WTC11 (cell line): ENCODE measurements at regions not wholly inside any gene's neighbourhood (a gene's known extent, or its start where the extent isn't known, plus 50 kb on each side); places are given as distances from the start of the nearest gene placed in this dataset.

Experiments
- E2F1 ChIP-seq: sonication (generic); formaldehyde crosslinking; IDR thresholded peaks from 2 replicates; pipeline ENCODE4 v1.8.0; 2022; ENCODE audit warnings: mild to moderate bottlenecking, missing genetic modification reagents
- E2F5 ChIP-seq: sonication (generic); formaldehyde crosslinking; IDR thresholded peaks from 2 replicates; pipeline ENCODE4 v1.8.1; 2022; ENCODE audit warnings: mild to moderate bottlenecking, moderate library complexity, missing genetic modification reagents
- ETV6 ChIP-seq: sonication (generic); formaldehyde crosslinking; IDR thresholded peaks from 2 replicates; pipeline ENCODE4 v1.8.1; 2022; ENCODE audit warnings: mild to moderate bottlenecking, missing genetic modification reagents
- FOXP1 ChIP-seq: sonication (generic); formaldehyde crosslinking; IDR thresholded peaks from 2 replicates; pipeline ENCODE4 v1.8.0; 2022; ENCODE audit warnings: missing genetic modification reagents, mild to moderate bottlenecking, moderate library complexity, borderline replicate concordance
- HMGA2 ChIP-seq: fragments of 250-450 bp; sonication (Bioruptor Pico); IDR thresholded peaks from 2 replicates; pipeline ENCODE4 v1.4.0; 2021; ENCODE audit warnings: mild to moderate bottlenecking, moderate library complexity
- MLX ChIP-seq: sonication (generic); formaldehyde crosslinking; IDR thresholded peaks from 2 replicates; pipeline ENCODE4 v1.8.1; 2023; ENCODE audit warnings: mild to moderate bottlenecking, missing genetic modification reagents, moderate library complexity
- NR1H2 ChIP-seq: sonication (generic); formaldehyde crosslinking; IDR thresholded peaks from 2 replicates; pipeline ENCODE4 v1.9.0; 2021; ENCODE audit warnings: mild to moderate bottlenecking, moderate library complexity, missing genetic modification reagents
- RELA ChIP-seq: sonication (generic); formaldehyde crosslinking; IDR thresholded peaks from 2 replicates; pipeline ENCODE4 v1.8.1; 2022; ENCODE audit warnings: missing genetic modification reagents, mild to moderate bottlenecking, borderline replicate concordance
- TEAD4 ChIP-seq: sonication (generic); formaldehyde crosslinking; IDR thresholded peaks from 2 replicates; pipeline ENCODE4 v1.8.0; 2022; ENCODE audit warnings: mild to moderate bottlenecking, missing genetic modification reagents
- ZNF263 ChIP-seq: sonication (generic); formaldehyde crosslinking; IDR thresholded peaks from 2 replicates; pipeline ENCODE4 v1.8.1; 2022; ENCODE audit warnings: low read depth, mild to moderate bottlenecking, moderate library complexity, missing genetic modification reagents
- TF ChIP-seq, protein P1 (sequence below): fragments of 200-600 bp; IDR thresholded peaks from 2 replicates; pipeline ENCODE4 v1.8.0; 2022; ENCODE audit warnings: antibody characterized with exemption

GRCh38 chr10:36647540-36647939, 477.9 kb upstream of the ANKRD30A start:
- TF ChIP-seq RELA (CRISPR knock-in tag) (no peak), TEAD4 (CRISPR knock-in tag) (no peak), E2F1 (CRISPR knock-in tag) (no peak), NR1H2 (CRISPR knock-in tag) (no peak), E2F5 (CRISPR knock-in tag) (no peak), HMGA2 (CRISPR knock-in tag) (no peak), MLX (no peak), ZNF263 (CRISPR knock-in tag) (no peak), FOXP1 (CRISPR knock-in tag) (no peak), ETV6 (CRISPR knock-in tag) (peak; percentile 73; the same call in 1 of the 2 replicates)
- TF ChIP-seq, protein P1, sequence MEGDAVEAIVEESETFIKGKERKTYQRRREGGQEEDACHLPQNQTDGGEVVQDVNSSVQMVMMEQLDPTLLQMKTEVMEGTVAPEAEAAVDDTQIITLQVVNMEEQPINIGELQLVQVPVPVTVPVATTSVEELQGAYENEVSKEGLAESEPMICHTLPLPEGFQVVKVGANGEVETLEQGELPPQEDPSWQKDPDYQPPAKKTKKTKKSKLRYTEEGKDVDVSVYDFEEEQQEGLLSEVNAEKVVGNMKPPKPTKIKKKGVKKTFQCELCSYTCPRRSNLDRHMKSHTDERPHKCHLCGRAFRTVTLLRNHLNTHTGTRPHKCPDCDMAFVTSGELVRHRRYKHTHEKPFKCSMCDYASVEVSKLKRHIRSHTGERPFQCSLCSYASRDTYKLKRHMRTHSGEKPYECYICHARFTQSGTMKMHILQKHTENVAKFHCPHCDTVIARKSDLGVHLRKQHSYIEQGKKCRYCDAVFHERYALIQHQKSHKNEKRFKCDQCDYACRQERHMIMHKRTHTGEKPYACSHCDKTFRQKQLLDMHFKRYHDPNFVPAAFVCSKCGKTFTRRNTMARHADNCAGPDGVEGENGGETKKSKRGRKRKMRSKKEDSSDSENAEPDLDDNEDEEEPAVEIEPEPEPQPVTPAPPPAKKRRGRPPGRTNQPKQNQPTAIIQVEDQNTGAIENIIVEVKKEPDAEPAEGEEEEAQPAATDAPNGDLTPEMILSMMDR = no peak
